ENCODE measurements at regions not wholly inside any gene's neighbourhood (a gene's known extent, or its start where the extent isn't known, plus 50 kb on each side); places are given as distances from the start of the nearest gene placed in this dataset.

DNA sequence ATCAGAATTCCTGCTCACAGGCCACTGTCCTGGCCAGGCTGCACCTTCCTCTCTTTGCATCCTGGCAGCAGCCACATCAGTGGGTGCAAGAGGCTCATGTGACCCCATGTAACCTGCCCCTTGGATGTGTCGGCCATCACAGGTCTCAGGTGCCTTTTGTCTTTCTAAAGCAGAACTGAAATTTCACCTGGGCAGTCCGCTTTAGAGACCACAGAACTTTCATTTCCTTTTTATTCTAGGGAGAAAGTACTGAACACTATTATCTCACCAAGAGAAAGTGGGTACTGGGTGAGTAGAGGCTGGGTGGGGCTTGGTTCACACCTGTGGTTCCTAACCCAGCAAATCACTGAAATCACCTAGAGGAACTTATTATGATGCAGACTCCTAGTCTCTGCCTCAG, 51.7 kb upstream of the NUP160 start:
- DNase-seq (ENCODE audit: low read depth, low spot score) = no peak
- H3K27ac ChIP-seq = no peak overlapping the region

All from epithelial cell of prostate (primary cell).